ENCODE measurements at regions not wholly inside any gene's neighbourhood (a gene's known extent, or its start where the extent isn't known, plus 50 kb on each side); places are given as distances from the start of the nearest gene placed in this dataset.

DNA sequence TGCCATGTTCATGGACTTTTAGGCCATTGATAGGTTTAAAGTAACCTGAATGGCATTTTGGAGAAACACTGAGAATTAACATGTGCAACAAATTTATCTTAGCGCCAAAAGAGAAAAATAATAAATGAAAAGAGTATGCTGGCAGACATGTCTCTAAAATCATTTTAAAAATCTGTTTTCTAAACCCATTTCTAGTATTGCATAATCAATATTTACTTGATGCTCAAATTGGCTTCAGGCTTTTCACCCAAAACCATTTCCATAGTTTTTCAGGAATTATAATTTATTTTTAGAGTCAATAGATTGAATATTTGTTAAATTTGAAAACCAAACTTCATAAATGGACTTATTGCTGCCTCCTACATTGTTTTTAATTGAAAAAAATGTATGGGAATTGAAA is 423.0 kb downstream of the PLOD2 start:
- no peaks in the 10 kb centered on the region for H3K36me3 ChIP-seq (ENCODE audit: control insufficient read depth in 2 of 2, extremely low read depth in 1 of 2, insufficient read depth in 2 of 2, low read length in 2 of 2)
- H3K4me1 ChIP-seq (ENCODE audit: control insufficient read depth, extremely low read depth, insufficient read depth, low read length), result no peaks in the 10 kb centered on the region
- H3K79me2 ChIP-seq (ENCODE audit: control insufficient read depth, insufficient read depth, low read length), result no peaks in the 10 kb centered on the region
- H2AFZ ChIP-seq (ENCODE audit: control insufficient read depth, low read length), result no peak overlapping the region
- no peak overlapping the region for H3K27ac ChIP-seq (ENCODE audit: control insufficient read depth, insufficient read depth, low read length)
- TF ChIP-seq, protein P1, sequence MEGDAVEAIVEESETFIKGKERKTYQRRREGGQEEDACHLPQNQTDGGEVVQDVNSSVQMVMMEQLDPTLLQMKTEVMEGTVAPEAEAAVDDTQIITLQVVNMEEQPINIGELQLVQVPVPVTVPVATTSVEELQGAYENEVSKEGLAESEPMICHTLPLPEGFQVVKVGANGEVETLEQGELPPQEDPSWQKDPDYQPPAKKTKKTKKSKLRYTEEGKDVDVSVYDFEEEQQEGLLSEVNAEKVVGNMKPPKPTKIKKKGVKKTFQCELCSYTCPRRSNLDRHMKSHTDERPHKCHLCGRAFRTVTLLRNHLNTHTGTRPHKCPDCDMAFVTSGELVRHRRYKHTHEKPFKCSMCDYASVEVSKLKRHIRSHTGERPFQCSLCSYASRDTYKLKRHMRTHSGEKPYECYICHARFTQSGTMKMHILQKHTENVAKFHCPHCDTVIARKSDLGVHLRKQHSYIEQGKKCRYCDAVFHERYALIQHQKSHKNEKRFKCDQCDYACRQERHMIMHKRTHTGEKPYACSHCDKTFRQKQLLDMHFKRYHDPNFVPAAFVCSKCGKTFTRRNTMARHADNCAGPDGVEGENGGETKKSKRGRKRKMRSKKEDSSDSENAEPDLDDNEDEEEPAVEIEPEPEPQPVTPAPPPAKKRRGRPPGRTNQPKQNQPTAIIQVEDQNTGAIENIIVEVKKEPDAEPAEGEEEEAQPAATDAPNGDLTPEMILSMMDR (optimal IDR thresholded peaks at IDR 0.05 in 1 of 3, IDR thresholded peaks at IDR 0.05 in 1 of 3, conservative IDR thresholded peaks at IDR 0.05 in 1 of 3; ENCODE audit: extremely low read depth in 1 of 3, insufficient read depth in 2 of 3, low read length in 3 of 3), result no peak
- TF ChIP-seq EZH2 (IDR thresholded peaks at IDR 0.05; ENCODE audit: low read length), result no peak
- FAIRE-seq (no peak), DNase-seq (ENCODE audit: low read depth, low spot score) (no peak)
- no peak overlapping the region for H3K9ac ChIP-seq (ENCODE audit: control insufficient read depth, extremely low read depth, insufficient read depth, low read length)
- no peak overlapping the region for H3K4me3 ChIP-seq (ENCODE audit: control insufficient read depth in 2 of 3, extremely low read depth in 1 of 3, insufficient read depth in 2 of 3, low read depth in 1 of 3, low read length in 3 of 3)
- no peaks in the 10 kb centered on the region for H3K27me3 ChIP-seq (ENCODE audit: control insufficient read depth, extremely low read depth, insufficient read depth, low read length)
- H4K20me1 ChIP-seq (ENCODE audit: control insufficient read depth, extremely low read depth, insufficient read depth, low read length), result no peaks in the 10 kb centered on the region
- no peak overlapping the region for H3K4me2 ChIP-seq (ENCODE audit: control insufficient read depth, extremely low read depth, insufficient read depth, low read depth, low read length)
- dilution Hi-C loops (cut with MboI; ENCODE audit: extremely low pct_ligation_motif_present, low sequenced_read_pairs), result no loop called here
- H3K9me3 ChIP-seq (ENCODE audit: control insufficient read depth, low read depth, low read length), result no peaks in the 10 kb centered on the region
- no peaks in the 10 kb centered on the region for H3K9me1 ChIP-seq (ENCODE audit: control insufficient read depth, extremely low read depth, insufficient read depth, low read length)

DNA sequence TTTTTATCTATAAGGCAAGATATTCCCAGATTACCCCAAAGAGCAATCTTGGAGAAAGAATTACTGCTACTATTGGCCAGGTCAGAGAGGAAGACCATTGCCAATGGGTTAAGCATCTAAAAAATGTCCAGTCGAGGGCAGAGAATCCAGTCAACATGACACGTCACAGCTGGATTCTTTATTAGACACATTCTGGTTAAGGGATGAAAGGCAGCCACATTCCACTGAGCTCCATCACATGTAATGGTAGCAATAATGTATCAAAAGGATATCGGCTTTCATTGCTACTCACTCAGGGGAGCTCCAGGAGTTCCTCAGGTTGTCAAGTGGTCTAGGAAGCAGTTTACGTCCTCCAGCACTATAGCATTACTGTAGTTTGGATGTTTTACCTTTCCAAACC is 421.1 kb downstream of the PLOD2 start:
- no peak for FAIRE-seq
- Histone ChIP-seq H3K9me3 (ENCODE audit: control insufficient read depth, low read depth, low read length) (no peaks in the 10 kb centered on the region), H3K36me3 (ENCODE audit: control insufficient read depth in 2 of 2, extremely low read depth in 1 of 2, insufficient read depth in 2 of 2, low read length in 2 of 2) (no peaks in the 10 kb centered on the region)

More for the DNA sequence above, 421.1 kb downstream of the PLOD2 start:
- Histone ChIP-seq H3K79me2 (ENCODE audit: control insufficient read depth, insufficient read depth, low read length) (no peaks in the 10 kb centered on the region), H3K4me2 (ENCODE audit: control insufficient read depth, extremely low read depth, insufficient read depth, low read depth, low read length) (no peak overlapping the region), H3K9ac (ENCODE audit: control insufficient read depth, extremely low read depth, insufficient read depth, low read length) (no peak overlapping the region), H4K20me1 (ENCODE audit: control insufficient read depth, extremely low read depth, insufficient read depth, low read length) (no peaks in the 10 kb centered on the region), H3K9me1 (ENCODE audit: control insufficient read depth, extremely low read depth, insufficient read depth, low read length) (no peaks in the 10 kb centered on the region), H3K4me1 (ENCODE audit: control insufficient read depth, extremely low read depth, insufficient read depth, low read length) (no peaks in the 10 kb centered on the region), H3K4me3 (ENCODE audit: control insufficient read depth in 2 of 3, extremely low read depth in 1 of 3, insufficient read depth in 2 of 3, low read depth in 1 of 3, low read length in 3 of 3) (no peak overlapping the region), H3K27me3 (ENCODE audit: control insufficient read depth, extremely low read depth, insufficient read depth, low read length) (no peaks in the 10 kb centered on the region), H2AFZ (ENCODE audit: control insufficient read depth, low read length) (no peak overlapping the region), H3K27ac (ENCODE audit: control insufficient read depth, insufficient read depth, low read length) (no peak overlapping the region)
- dilution Hi-C loops (cut with MboI; ENCODE audit: extremely low pct_ligation_motif_present, low sequenced_read_pairs), result no loop called here
- TF ChIP-seq, protein P1 (optimal IDR thresholded peaks at IDR 0.05 in 1 of 3, IDR thresholded peaks at IDR 0.05 in 1 of 3, conservative IDR thresholded peaks at IDR 0.05 in 1 of 3; ENCODE audit: extremely low read depth in 1 of 3, insufficient read depth in 2 of 3, low read length in 3 of 3), result no peak
- no peak for TF ChIP-seq EZH2 (IDR thresholded peaks at IDR 0.05; ENCODE audit: low read length)
- DNase-seq (ENCODE audit: low read depth, low spot score), result no peak
